NCI-H2107 treated with DMSO at 0.1 percent for 48 hours (cell line): ENCODE measurements at regions not wholly inside any gene's neighbourhood (a gene's known extent, or its start where the extent isn't known, plus 50 kb on each side); places are given as distances from the start of the nearest gene placed in this dataset.
"Not testable (repeated sequence)": the region's sequence is repeated elsewhere in the genome, so short reads cannot be mapped to it uniquely, and the experiment has no call there.

Source experiments
- DNase-seq: peaks from one replicate; lab custom pipeline; 2025; ENCODE audit not compliant: unreplicated experiment; lab: John Stamatoyannopoulos, UW

DNA sequence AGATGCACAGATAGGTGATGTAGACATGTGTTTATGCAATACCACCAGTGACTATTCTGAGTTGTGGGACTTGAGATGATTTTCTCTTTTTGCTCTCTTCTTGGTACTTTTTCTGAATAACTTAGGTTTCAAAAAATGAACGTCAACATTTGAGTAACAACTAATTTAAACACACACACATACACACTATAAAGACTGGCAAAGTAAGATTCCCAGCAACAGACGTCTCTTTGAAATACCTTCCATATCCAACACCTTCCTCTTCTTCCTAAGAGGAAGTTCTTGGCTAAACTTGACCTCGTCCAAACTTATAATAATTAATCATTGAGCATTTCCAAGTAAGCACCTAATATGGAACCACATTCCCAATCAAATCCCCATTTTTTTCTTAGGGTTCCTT, 81.6 kb upstream of the RGPD4 start:
- DNase-seq: no peak

DNA sequence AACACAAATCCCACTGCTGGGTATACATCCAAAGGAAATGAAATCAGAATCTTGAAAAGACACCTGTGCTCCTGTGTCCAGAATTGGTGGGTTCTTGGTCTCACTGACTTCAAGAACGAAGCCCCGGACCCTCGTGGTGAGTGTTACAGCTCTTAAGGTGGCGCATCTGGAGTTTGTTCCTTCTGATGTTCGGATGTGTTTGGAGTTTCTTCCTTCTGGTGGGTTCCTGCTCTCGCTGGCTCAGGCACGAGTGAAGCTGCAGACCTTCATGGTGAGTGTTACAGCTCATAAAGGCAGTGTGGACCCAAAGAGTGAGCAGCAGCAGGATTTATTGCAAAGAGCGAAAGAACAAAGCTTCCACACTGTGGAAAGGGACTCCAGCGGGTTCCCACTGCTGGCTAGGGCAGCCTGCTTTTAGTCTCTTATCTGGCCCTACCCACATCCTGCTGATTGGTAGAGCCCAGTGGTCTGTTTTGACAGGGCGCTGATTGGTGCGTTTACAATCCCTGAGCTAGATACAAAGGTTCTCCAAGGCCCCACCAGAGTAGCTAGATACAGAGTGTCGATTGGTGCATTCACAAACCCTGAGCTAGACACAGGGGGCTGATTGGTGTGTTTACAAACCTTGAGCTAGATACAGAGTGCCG, 80.0 kb upstream of the RGPD4 start:
- not testable (repeated sequence) for DNase-seq

DNA sequence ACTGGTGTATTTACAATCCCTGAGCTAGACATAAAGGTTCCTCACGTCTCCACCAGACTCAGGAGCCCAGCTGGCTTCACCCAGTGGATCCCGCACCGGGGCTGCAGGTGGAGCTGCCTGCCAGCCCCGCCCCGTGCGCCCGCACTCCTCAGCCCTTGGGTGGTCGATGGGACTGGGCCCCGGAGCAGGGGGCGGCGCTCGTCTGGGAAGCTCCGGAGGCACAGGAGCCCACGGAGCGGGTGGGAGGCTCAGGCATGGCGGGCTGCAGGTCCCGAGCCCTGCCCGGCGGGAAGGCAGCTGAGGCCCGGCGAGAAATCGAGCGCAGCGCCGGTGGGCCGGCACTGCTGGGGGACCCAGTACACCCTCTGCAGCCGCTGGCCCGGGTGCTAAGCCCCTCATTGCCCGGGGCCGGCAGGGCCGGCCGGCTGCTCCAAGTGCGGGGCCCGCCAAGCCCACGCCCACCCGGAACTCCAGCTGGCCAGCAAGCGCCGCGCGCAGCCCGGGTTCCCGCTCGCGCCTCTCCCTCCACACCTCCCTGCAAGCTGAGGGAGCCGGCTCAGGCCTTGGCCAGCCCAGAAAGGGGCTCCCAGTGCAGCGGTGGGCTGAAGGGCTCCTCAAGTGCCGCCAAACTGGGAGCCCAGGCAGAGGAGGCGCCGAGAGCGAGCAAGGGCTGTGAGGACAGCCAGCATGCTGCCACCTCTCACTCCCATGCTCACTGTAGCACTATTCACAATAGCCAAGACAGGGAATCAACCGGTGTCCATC, 79.3 kb upstream of the RGPD4 start:
- DNase-seq: not testable (repeated sequence)

DNA sequence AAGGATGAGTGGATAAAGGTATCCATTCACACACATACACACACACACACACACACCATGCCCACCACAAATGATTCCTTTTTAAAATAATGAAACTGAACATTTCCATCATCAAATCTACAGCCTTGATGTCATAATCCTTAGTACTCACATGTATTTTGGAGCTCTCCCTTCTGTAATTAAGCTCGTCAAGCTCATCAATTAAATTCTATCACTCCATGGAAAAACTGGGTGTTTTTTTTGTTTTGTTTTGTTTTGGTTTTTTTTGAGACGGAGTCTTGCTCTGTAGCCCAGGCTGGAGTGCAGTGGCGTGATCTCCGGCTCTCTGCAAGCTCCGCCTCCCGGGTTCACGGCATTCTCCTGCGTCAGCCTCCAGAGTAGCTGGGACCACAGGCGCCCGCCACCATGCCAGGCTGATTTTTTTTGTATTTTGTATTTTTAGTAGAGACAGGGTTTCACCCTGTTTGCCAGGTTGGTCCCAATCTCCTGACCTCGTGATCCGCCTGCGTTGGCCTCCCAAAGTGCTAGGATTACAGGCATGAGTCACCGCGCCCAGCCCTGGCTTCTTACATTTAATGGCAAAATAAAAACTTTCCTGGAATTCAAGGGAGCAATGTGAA, 78.6 kb upstream of the RGPD4 start:
- no peak for DNase-seq

DNA sequence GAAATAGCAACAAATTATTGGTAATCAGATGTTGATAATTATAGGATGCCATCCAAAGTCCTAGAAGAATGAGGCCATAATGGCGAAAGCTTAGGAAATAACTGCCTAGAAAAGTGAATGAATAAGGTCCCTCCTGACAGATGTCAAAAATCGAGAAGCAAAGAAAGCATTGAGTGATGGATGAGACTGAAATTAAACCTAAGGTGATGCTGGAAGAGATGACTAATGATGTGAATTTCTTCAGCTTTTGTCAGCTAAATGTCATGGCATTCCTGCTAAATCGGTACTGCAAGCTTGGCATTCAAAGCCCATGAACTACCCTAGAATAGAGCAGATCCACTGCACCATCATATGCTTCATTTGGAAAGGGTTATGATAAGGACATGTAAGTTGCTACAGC, 74.8 kb upstream of the RGPD4 start:
- DNase-seq: no peak

DNA sequence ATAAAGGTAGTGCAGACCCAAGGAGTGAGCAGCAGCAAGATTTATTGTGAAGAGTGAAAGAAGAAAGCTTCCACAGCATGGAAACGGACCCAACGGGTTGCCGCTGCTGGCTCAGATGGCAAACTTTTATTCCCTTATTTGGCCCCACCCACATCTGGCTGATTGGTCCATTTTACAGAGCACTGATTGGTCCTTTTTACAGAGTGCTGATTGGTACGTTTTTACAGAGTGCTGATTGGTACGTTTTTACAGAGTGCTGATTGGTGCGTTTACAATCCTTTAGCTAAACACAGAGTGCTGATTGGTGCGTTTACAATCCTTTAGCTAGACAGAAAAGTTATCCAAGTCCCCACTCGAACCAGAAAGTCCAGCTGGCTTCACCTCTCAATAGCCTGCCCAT, 72.9 kb upstream of the RGPD4 start:
- DNase-seq: not testable (repeated sequence)

DNA sequence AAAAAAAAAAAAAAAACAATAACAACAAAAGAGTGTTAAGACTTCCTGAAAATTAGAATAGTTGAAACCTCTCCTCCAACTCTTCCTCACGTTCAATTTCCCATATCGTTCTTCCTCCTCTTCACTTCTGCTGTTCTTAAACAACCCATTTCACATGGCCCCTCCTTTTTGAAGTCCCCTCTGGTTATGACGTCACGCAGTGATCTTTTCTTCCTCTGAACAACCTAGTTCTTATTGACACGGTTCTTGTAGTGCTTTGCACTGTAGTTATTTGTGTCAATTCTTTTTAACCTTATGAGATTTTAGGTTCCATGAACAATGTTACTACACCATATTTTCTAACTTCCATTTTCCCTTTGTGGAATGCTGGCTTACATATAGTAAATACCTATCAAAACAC, 69.5 kb upstream of the RGPD4 start:
- no peak for DNase-seq

DNA sequence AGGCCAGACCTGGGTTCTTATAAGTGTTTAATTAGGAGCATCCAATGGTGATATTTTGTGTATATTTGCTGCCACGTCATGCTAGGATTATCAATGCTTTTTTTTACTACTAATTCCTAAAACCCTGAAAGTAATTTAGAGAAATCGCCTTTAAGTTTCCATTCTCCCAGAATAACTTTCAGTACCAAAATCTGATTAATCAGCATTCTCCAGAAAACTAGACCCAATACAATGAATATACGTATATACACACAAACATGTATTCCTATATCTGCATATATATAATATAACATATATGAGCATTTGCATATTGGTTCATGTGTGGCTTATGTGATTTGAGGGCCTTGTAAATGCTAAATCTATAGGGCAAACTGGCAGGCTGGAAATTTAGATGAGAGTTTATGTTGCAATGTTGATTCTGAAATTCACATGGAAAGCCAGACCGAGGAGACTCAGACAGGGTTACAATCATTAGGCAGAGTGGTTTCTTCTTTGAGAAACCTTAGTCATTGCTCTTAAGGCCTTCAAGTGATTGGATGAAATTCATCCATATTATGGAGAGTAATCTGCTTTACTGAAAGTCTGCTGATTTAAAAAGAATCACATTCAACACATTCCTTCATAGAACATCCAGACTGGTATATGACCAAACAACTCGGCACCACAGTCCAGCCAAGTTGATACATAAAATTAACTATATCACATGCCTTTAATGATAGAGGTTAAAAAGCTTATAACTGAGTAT, 65.9 kb upstream of the RGPD4 start:
- DNase-seq: no peak

DNA sequence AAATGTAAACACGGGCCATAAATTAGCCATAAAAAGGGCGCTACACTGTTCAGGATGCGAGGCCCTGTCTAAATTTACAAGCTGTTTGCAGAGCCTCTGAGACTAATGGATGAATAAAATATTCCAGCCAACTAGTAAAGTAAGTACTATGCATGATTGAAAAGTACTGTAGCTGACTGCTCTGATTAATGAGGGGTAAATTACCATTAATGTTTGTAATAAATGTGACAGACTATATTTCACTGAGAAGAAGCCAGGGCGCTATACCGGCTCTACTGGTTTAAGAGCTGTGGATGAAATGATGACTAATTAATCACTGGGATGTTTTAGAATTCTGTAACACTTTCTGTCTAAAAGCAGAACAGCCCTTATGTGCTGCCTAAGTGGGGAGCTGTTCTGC, 54.3 kb upstream of the RGPD4 start:
- DNase-seq: no peak

DNA sequence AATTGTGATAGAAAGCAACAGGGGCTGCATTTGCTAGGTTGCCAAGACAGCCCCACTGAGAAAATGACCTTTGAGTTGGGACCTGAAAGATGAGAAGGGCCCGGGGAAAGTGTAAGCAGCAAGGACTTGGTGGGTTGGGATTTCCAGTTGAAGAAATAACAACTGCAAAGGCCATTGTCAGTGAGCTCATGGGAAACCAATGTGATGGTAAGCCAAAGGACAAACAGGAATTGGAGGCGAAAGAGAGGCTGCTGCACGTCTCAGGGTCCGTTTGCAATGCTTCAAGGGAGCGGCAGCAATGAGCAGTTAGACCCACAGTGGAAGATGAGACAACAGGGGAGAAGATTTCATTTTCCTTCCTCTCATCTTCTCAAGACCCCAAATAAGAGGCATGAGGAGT, 51.5 kb upstream of the RGPD4 start:
- no peak for DNase-seq

DNA sequence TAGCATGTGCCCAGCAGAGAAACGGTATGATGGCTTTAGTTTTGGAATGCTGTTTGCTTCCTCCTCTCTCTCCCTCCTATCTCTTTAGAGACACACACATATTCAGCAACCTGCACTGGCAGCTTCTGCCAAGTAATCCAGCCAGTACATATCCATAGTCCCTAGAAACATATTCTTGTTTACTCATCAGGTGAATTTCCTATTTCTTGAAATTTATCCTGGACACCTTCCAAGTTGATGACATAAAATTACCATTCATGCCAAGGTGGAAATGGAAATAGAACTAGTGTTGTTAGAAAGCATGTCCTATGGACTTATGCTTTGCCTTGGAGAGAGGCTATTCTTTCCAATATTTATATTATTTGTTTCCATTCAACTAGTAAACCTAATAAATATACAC, 50.9 kb upstream of the RGPD4 start:
- no peak for DNase-seq

DNA sequence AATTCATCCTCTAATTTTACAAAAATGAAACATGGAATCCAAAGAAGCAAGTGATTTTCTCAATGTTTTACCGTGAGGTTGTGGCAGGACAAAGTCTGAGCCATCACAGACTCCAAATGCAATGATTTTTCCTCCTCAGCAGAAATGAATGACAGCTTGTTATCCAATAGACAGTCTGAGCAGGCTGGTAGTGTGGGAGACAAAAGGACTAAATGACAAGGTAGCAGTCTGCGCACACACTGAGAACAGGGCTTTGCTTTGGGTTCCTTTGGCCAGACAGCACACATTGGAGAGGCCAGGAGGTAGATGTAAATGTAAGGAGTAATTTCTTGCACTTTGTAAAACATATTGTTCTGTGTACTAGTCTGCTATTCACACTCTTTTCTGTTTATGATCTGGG, 50.3 kb upstream of the RGPD4 start:
- DNase-seq: no peak
